ENCODE measurements at regions not wholly inside any gene's neighbourhood (a gene's known extent, or its start where the extent isn't known, plus 50 kb on each side); places are given as distances from the start of the nearest gene placed in this dataset.
"Not testable (repeated sequence)": the region's sequence is repeated elsewhere in the genome, so short reads cannot be mapped to it uniquely, and the experiment has no call there.

DNA sequence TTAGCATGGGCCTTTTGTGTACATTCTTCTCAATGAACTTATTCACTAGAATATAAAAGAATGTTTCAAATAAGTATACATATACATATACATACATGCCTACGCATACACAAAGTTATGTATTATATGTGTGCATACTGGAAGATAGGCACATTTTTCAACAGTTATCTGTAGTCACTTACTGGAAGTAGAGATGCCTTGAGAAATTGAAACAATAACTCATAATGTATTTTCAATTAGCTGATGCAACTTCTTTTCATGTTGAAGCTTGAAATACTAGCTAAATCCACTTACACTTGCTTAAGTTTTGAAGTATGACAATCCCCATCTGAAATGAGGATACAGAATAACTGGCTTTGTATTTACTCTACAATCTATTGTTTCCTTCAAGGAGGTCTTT is 469.0 kb upstream of the PTGER4 start:
- no peak for DNase-seq

DNA sequence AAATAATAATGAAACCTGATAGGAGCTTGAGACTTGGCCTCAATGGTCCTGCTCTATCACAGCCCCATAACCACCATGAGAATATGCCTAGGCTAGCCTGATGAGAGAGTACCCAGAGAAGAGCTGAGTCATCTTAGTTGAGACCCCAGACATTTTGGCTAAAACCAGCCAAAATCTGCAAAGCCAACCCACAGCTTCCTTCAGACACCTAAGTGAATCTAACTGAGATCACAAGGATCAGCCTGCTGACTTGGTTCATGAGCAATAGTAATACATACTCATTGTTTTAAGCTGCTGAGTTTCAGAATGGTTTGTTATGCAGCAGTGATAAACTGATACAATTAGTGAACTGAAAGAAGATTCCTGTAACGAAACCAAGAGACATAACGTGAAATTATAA is 473.7 kb upstream of the PTGER4 start:
- DNase-seq: no peak

DNA sequence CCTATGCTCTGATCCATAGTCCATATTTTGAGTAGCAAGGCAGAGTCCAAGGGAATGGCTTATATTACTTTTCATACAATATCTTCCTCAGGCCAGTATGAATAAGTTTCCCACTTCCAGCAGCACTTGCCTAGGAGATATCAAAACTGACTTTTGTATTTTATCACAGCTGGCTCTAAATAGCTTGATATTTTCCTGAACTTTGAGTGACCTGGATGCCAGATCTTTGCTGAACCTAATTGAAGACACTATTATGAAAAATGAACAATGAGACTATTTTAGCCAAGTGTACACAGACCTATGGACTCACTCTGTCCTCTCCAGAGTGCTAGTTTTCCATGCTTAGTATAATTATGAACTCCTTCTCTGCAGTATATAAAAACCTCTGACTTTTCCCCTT is 475.6 kb upstream of the PTGER4 start:
- no peak for DNase-seq

DNA sequence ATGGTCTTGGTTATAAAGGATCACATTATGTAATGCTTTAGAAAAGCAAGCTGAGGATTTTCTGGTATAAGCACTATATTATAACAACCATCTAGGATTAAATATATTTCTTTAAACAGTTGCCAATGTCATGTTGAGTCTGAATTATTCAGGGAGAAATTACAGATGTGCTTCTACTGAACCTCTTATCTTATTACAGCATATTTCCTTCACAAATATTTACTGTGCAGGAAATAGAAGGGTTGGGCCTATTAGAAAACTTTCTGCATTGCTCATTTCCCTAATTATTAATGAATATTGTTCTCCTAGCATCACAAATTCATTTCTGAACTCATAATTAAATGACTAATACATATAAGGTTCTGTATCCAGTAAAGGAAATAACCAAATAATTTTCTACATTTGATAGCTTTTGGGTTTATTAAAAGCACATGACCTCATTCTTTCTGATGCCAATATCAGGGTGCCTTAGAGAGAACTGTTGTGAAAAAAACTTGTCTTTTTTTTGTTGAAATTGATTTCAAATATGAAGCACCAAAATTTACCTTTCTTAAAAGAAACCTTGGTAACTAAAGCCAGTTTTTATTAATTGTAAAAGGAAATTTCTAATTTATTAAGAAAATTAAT is 476.8 kb upstream of the PTGER4 start:
- no peak for DNase-seq

DNA sequence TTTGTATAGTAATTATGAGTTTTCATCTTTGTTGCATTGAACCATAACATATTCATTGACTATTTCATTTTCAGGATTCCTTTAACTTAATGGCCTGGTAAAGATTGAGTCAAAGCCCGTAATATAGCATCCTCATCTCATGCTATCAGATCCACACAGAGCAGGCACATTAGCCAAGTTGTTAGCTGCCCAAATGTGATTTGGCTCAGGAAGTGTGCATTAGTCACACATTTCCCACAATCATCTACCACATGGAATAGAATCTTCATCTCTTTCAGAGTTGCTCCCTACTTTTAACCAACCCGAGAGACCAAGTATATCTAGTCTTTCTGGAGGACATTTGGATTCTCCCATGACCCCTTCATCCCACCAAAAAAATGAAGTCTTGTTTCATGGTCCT is 481.0 kb upstream of the PTGER4 start:
- DNase-seq: no peak

DNA sequence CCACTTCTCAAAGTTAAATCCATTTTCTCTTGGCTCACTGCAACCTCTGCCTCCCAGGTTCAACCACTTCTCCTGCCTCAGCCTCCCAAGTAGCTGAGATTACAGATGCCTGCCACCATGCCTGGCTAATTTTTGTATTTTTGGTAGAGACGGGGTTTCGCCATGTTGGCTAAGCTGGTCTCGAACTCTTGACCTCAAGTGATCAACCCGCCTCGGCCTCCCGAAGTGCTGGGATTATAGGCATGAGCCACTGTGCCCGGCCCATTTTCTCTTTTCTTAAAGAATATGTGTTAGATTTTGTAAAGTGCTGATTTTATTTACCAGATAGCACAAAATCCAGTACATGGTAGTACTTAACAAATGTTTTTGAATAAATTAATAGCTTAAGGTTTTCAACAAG is 484.1 kb upstream of the PTGER4 start:
- not testable (repeated sequence) for DNase-seq

DNA sequence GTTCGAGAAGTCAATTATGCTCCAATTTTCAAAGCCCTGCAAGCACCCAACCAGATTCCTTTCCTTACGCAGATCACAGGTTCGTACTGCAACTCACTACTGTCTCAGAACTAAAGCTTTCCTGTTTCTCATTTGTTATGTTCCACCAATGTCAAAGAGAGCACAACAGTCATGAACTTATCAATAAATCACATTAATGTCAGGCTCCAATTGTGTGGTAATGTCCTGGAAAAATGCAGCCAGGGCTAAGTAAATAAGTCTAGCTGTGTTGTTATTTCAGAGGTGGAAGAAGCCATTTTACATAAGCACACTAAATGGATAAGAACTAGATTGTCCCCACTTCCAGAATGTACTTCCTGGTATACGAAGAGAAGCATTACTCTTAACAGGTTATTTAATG is 488.6 kb upstream of the PTGER4 start:
- DNase-seq: peak; percentile 72

DNA sequence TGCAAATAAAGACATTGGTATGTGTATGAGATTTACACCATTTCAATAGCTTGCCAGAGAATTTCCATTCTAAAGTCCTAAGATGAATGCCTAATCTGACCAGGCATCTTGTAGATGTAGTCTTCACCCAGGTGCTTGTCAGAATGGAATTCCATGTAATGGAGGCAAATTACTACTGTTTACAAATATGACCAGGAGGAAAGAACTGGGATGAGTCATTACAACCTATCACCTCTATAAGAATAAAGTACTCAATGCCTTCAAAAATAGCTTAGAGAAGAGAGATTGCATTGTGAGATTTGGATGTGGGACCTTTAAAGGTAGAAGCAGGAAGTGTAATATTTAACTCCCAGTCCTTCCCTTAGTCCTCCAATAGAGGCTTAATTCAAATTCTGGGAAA is 507.0 kb upstream of the PTGER4 start:
- no peak for DNase-seq

DNA sequence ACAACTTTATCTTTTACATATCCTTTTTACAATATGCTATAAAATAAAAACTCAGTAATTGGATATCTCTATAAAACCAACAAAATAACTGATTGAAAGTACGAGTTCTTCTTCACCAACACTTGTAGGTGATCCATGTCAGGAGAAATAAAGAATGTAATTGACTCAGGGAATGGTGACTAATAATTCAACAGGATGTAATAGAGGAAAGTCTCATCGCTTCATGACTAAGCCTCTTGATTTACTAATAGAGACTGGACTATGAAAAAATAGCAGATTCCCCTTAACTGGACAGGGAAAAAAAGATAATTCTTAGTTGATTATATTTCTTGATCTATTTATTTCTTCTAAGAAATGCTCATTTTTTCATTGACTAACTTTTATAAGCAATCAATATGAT is 507.7 kb upstream of the PTGER4 start:
- no peak for DNase-seq

DNA sequence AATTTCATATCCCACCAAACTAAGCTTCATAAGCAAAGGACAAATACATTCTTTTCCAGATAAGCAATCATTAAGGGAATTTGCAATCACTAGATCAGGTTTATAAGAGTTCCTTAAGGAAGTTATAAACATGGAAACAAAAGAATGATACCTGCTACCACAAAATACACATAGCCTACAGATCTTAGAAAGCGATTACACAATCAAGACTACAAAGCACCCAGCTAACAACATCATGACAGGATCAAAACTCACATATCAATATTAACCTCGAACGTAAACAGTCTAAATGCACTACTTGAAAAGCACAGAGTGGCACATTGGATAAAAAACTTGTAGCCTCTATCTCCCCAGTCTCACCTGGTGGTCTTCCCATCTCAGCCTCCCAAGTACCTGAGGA is 512.4 kb upstream of the PTGER4 start:
- DNase-seq: no peak

DNA sequence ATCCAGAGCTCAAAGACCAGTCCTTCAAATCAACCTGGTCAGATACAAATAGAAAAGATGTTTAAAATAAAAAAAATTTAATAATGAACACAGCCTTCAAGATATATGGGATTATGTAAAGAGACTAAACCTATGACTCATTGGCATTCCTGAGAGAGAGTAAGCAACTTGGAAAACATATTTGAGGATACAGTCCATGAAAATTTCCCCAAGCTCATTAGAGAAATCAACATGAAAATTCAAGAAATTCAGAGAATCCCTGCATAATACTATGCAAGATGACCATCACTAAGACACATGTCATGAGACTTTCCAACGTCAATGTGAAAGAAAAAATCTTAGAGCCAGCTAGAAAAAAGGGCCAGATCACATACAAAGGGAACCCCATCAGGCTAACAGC is 512.9 kb upstream of the PTGER4 start:
- no peak for DNase-seq

DNA sequence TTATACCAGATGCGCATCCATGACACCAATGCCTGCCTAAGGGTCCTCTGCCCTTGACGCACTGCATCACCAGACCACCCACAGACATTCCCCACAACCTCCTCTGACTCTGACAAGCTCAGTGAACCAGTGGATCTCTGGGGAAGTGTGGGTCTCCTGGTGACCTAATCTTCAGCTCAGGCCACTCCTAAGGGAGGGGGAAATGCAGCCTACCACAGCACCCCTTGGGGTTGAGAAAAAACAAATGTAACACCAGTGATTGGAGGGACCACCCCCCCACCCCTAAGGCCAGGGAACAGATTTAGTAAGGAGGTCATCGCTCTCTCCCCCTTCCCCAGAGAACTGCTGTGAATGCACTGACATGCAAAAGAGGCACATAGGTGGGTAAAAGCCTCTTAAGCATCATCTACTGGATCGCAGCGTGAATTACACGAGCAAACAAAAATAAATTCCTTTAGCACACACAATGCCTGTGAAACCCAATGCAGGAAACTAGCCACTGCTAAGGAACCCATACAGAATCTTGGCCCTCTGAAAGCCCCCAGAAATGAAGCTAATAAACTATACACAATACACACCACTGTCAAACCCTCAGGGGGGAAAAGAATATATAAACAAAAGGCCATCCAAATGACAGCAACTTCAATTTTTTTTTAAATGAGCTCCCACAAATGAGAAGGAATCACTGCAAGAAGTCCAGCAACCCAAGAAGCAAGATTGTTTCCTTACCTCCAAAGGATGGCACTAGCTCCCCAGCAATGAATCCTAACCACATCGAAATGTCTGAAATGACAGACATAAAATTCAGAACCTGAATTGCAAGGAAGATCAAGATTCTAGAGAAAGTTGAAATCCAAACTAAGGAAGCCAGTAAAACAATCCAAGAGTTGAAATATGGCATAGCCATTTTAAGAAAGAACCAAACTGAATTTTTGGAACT is 513.7 kb upstream of the PTGER4 start:
- no peak for DNase-seq

DNA sequence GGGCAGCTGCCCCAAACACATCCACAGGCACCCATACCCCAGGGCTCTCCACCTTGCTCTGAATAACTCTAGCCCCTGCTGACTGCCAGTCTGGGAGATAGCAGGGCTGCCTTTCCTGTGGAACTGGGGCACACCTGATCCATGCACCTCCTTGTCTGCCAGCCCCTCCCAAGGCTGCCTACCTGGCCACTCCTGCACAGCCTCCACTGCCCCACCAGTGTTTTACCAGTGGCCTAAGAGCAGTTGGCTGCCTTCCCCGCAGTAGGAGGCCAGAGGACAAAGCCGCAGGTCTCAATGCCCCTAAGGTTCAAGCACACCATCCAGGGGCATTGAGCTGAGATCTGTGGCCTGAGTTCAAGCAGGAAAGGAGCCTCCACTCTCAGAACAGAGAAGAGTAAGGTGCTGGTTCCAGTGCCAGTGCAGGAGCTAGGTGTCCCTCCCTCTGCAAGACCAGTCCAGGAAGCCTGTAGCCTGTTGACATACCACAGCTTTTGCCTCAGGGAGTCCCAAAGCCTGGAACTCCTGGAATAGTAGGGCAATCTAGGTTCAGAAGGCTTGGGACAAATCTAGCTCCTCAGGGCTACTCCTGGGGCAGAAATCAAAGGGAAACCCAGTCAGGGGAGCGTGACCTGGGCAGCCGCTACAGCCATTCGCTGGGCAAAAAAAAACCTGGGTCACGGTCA is 514.5 kb upstream of the PTGER4 start:
- DNase-seq: no peak

DNA sequence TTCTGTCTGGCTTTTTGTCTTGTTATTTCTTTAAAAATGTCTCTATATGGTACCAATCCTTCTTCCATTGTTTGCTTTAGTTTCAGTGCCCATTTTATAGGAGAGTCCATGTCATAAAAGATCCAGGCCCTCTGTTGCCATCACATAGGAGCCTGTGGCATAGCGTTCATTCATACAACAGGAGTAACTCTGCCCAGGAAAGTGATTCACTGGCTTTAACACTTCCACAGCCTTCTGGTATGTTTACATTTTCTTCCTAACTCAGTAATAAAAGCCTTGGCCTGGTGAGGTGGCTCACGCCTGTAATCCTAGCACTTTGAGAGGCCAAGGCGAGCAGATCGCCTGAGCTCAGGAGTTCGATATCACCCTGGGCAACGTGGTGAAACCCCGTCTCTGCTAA is 519.3 kb upstream of the PTGER4 start:
- DNase-seq: no peak

DNA sequence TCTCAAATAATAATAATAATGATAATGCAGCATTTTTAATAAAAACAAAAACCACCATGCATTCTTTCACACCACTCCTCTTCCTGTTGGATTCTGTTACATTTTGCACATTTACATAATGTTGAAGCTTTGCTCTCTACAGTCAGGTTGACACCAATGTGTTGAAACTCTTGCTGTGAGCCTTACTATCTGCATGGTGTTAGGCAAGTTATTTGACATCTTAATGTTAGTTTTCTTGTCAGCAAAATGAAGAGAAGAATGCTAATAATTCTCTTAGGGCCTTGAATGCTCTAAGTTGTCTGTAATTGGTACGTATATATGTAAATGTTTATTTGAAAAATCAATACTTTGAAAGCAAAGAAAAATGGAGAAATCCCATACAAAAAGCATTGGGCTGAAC is 525.5 kb upstream of the PTGER4 start:
- no peak for DNase-seq

DNA sequence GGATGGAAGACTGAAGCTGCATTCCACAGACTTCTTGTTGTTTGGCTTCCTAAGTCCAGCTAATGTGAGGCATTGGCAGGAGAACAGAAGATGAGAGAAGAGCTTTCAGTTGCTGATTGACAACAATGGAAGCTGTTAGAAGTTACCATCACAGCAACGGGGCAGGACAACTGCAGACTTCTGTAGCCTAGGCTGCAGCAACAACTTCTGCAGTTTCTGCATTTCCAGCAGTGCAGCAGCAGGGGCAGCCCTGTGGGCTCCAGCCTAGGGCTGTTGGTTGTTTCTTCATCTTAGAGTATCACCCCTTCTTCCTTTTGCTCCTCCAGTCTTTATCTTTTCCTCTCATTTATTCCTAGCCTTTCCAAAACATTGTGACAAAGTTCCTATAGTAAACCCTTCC is 528.8 kb upstream of the PTGER4 start:
- DNase-seq: no peak

DNA sequence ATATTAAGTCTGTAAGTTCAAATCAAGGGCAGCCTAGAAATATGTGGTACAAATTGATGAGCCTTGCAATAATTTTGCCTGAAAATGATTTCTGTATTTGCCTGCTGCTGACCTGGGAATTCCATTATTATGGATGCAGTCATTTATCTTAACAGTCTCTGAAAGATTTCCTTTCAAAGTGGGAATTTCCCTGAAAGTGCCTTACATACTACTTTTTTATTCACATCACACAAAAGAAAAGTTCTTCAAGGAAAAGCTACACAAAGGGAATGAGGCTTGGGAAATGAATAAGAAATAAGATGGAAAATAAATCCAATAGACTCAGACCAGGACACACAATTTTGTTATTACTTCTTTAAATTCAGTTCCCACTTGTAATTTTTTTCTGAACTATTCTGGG is 537.8 kb upstream of the PTGER4 start:
- DNase-seq: no peak

DNA sequence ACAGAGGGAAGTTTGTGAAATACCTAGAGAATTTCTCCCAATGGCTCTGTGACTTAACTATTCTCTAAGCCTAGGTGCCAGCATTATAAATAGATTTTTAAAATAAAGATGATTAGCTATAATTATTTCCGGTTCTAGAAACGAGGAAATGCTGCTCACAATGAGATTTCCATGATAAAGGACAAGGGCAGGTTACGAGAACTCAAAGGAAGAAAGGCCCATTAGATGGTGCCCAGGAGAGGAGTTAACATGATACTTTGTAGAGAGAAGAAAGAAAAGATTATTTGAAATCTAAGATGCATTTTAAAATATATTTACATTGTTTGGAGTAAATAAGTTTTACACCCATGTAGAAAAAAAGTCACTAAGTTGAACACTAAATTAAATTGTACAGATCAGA is 538.3 kb upstream of the PTGER4 start:
- DNase-seq: no peak

DNA sequence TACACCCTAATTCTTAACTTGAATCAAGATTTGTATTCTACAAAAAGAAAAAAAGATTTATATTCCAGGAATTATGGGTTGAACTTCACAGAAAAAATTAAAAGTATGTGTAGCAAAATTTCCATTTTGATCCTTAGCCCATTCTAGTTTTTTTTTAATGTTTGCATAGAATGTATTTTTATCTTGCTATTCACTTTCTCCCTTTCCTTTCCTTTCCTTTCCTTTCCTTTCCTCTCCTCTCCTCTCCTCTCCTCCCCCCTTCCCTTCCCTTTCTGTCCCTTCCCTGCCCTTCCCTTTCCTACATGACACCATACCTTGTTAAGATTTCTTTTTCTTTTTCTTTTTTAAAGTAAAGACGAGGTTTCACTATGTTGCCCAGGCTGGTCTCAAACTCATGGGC is 542.5 kb upstream of the PTGER4 start:
- no peak for DNase-seq

DNA sequence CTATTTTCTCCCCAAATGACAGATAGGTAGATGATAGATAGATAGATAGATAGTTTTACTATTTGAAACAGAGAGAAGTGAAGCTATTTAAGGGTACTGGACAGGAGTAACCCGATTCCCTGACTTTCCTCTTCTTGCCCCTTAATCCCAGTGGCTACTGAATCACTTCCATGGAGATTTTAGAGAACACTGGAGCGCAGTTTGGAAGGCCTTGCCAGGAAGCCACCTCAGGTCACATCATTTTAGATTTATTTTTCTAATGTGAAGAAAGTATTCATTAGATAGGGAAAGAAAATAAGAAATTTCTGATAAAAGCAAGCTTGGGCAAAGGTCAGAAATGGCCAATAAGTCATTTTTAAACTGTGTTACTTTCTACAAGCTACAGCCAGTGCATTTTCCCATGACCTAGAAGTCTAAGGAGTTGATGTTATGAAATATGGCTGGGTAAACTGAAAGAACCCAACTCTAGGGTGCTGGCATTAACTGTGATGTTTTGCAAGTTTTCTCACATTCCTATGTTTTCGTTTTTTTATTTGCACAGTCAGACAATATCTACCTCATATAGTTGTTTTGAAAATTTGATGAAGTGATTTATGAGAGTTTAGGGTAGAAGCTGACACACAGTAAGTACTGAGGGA is 544.7 kb upstream of the PTGER4 start:
- no peak for DNase-seq

DNA sequence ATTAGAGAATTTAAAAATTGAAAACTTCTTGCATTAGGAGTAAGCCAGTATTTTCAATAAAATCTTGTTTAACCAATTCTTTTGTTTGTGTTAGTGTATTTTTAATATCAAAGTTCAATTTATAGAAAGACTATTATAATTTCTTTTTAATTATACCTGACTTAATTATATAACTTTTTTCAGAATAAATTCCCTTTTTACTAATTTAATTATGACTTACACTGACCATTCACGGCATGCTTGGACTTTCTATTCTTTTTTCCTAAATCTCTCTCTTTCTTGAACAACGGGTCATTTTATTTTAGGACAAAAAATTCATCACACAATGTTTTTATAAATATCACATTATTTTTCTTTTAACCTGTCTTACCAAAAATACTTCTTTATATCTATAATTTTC is 555.3 kb upstream of the PTGER4 start:
- no peak for DNase-seq

DNA sequence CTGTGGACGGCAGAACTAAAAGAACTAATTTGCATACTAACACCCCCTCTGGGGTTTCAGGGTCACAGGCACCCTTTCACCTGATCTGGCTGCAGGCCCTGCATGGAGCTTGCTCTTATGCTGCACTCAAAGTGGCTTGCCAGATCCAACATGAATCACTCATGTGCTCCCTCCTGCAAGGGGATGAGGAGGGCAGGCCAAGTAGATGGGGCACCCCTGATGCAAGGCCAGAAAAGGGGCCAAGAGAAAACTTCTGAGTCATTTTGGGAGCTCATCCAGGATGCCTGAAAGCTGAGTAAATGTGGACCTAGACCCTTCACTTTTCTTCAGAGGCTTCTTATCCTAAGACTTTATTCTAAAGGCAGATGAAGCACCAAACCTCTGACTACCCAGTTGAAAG is 558.5 kb upstream of the PTGER4 start:
- no peak for DNase-seq

DNA sequence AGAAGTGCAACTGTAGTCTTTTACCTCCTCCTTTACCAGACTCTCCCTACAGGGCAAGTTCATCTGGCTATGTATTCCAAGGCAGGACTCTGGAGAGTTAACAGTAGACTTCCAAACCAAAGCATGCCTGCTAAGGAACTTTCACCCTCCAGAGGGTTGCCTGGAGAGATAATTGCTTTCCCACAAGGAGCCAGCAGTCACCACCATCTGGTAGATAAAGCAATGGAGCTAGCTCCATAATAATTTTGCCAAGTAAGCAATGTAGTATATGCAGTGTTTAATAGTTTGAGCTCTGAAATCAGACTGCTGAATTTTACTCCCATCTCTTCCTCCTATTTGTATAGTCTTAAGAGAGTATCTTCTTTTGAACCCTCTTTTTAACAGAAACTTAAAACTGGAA is 566.8 kb upstream of the PTGER4 start:
- DNase-seq: no peak

DNA sequence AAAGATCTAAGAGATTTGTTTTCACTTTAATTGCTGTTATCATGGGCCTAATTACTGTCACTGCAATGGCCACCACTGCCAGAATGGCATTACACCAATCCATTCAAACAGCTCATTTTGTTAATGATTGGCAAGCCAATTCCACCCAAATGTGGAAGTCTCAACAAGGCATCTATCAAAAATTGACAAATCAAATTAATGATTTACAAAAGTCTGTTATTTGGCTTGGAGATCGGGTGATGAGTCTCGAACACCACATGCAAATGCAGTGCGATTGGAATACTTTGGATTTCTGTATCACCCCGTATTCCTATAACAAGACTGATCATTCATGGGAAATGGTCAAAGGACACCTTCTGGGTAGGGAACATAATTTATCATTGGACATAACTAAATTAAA is 568.7 kb upstream of the PTGER4 start:
- not testable (repeated sequence) for DNase-seq

Data from NCI-H774 (cell line).